Kidney glomerular epithelial cell (primary cell): ENCODE measurements at regions not wholly inside any gene's neighbourhood (a gene's known extent, or its start where the extent isn't known, plus 50 kb on each side); places are given as distances from the start of the nearest gene placed in this dataset.

Experiments used
- DNase-seq: peaks from one replicate; lab custom pipeline; 2025; lab: John Stamatoyannopoulos, UW

- DNase-seq, result no peak
These were observed 152.8 kb upstream of the GSC start for GRCh38 chr14:94922595-94923239.

DNA sequence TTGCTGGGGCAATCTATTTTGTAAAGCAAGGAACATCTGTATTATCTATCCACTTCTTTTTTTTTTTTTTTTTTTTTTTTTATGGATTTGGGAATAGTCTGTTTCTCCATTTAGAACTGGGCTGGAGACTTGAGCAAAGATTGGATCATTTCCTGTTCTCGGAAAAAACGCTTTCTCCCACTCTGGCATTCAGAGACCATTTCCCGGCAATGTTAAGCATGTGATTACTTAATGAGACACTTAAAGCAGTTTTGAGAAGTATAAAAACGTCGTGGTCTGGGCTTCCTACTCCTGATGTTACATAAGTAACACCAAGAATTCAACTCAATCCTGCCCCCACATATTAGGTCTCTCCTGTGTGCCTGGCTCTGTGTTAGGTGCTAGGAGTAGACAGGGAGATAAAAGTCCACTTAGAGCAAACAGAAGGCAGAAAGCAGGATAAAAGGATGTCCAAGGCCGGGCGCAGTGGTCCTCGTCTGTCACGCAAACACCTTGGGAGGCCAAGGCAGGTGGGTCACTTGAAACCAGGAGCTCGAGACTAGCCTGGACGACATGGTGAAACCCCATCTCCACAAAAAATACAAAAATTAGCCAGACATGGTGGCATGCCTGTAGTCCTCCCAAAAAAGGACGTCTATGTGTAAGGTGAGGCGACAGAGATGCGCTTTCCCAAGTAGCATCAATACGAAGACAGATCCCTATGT is 152.1 kb upstream of the GSC start:
- DNase-seq, result no peak

- no peak for DNase-seq
These were observed 151.5 kb upstream of the GSC start for GRCh38 chr14:94921456-94921855.

- DNase-seq, result no peak
These were observed 150.0 kb upstream of the GSC start for GRCh38 chr14:94919896-94920295.

- no peak for DNase-seq
These were observed 149.0 kb upstream of the GSC start for GRCh38 chr14:94918896-94919295.

GRCh38 chr14:94917041-94917600 is 147.2 kb upstream of the GSC start:
- no peak for DNase-seq

DNA sequence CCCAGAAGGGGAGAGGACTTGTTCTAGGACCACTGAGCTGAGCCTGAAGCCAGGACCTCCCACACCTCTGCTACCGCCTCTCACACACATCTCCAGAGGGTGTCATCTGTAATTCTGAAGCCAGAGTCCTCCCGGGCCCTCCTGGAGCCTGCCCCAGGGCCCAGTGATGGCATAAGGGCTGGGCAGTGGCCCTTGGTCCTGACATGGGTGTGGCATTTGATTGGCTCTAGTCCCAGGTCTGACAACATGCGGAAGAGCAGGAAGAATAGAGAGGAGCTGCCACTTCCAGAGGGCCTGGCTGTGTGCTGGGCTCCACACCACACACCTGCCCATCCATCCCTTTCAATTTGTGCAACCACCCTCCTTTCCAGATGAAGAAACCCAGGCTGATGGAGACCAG is 144.3 kb upstream of the GSC start:
- DNase-seq, result no peak

DNA sequence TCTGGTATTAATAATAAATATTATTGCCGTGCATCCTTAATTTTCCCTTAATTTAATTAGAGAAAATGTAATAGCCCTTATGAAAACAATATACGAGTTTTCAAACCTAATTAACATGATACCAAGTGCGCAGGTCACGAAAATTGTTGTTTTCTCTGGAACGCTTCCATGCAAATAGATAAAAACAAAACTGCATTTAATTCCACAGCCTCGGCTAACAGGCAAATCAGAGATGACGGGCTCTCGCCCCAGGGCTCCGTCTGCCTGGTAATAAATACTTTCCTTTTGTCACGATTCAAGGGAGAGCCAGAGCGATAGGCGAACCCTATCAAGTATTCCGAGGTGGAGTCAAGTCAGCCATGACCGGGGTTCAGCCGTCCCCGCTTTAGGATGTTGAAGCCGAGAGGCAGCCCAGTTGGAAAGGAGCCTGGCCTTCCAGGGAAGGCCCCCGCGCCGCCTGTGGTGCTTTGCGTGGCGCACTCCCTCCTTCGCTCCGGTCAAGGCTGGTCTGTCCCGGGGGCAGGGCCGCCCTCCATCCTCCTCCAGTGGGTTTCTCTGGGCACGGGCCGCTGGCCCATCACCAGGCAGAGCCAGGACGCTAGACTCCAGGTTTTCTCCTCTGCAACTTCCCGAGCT is 137.8 kb upstream of the GSC start:
- no peak for DNase-seq

- DNase-seq, result no peak
These were observed 137.2 kb upstream of the GSC start for GRCh38 chr14:94906991-94907587.

DNA sequence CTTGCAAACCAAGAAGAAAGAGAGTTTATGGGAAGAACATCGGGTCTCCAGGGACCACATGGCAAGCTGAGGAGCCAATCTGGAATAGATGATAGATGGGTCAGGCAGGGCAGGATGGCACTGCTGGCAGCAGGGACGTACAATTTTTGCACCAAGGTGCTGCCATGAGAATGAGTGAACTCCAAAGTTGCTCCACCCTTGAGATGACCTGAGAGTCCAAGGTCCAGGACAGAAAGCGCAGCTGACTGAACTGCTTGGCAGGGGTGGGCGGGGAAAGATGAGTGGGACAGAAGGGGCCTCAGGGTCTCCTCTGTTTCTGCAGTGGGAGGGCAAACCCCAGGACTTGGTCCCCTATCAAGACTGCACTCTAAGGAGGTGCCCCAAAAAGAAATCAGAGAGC is 136.7 kb upstream of the GSC start:
- no peak for DNase-seq

- DNase-seq, result peak; percentile 22
These were observed 134.7 kb upstream of the GSC start for GRCh38 chr14:94904636-94905035.

DNA sequence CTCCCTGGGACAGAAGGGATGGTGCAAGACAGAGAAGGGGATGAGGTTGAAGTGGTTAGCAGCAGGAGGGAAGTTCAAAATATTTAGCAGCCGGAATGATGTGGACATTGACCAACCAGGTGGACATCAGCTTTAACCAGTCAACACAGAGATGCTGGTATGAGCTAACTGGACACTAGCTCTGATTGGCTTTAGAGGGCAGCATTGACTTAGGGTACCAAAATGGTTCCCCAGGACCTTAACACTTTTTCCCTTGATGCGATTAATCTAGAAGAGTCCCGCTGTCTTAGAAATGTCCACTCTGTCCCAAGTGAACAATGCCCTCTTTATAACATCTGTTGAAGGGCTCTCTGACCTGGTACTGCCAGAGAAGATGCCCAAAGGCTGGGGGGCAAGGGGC is 134.0 kb upstream of the GSC start:
- no peak for DNase-seq

- no peak for DNase-seq
These were observed 133.4 kb upstream of the GSC start for GRCh38 chr14:94903338-94903737.

GRCh38 chr14:94897561-94897960 is 127.6 kb upstream of the GSC start:
- DNase-seq, result no peak

GRCh38 chr14:94897082-94897481 is 127.2 kb upstream of the GSC start:
- DNase-seq, result no peak

GRCh38 chr14:94893411-94894160 is 123.7 kb upstream of the GSC start:
- no peak for DNase-seq

GRCh38 chr14:94890785-94891184 is 120.9 kb upstream of the GSC start:
- no peak for DNase-seq

DNA sequence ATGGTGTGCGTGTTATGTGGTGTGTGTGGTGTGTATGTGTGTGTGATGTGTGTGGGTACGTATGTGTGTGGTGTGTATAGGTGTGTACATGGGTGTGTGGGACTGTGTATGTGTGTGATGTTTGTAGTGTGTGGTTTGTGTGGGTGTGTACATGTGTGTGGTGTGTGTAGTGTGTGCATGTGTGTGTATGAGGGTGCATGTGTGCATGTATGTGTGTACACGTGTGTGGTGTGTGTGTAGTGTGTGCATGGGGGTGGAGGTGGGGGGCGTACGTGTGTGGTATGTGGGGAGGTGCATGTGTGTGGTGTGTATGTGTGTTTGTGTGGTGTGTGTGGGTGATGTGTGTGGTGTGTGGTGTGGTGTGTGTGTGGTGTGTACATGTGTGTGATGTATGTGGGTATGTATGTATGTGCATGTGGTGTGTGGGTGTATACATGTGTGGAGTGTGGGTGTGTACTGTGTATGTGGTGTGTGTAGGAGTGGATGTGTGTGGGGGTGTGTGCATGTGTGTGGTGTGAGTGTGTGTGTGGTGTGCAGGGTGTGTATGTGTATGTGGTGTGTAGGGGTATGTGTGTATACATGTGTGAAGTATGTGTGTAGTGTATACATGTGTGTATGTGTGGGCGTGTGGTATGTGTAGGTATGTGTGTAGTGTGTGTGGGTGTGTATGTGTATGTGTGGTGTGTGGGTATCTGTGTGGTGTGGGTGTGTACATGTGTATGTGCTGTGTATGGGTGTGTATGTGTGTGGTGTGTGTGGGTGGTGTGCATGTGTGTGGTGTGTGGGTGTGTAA is 119.8 kb upstream of the GSC start:
- no peak for DNase-seq

GRCh38 chr14:94888121-94888520 is 118.2 kb upstream of the GSC start:
- DNase-seq, result no peak

DNA sequence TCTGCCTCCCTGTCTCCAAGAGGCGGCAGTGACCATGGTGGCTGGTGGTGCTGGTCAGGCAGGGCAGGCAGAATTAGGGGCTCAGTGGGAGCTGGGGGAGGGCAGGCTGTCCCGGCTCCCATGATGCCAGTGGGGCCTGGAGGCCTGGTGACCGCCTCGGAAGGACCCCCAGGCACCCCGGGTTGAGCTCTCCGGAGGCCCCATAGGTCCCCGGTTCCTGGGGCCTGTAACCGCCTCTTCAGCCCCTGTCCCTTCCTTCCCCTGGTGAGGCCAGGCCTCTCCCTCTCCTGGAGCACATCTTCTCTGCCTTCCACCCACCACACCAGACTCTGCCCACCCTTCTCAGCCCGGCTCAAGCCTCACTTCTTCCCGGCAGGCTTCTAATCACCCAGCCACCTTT is 117.7 kb upstream of the GSC start:
- DNase-seq, result no peak

GRCh38 chr14:94886931-94887330 is 117.0 kb upstream of the GSC start:
- no peak for DNase-seq
